Right lung (tissue), 2 donors: ENCODE measurements at regions not wholly inside any gene's neighbourhood (a gene's known extent, or its start where the extent isn't known, plus 50 kb on each side); places are given as distances from the start of the nearest gene placed in this dataset.
A peak's percentile ranks its signal among the peaks of the same experiment; 100 is the strongest.

Experiments used
- DNase-seq, 2 donors: peaks; one replicate each; pipeline ENCODE4 v3.0.0-alpha.2; 2013

DNA sequence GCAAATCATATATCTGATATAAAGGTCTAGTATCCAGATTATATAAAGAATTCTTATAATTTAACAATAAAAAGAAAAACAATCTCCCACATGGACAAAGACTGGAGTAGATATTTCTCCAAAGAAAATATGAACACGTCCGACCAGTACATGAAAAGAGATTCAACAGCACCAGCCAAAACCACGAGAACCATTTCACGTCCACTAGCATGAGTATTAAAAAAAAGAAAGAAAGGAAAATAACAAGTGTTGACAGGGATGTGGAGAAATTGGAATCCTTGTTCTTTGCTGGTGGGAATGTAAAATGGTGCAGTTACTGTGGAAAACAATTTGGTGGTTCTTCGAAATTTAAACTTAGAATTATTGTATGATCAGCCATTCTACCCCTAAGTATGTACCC lies 432.7 kb upstream of the TRIB2 start:
- no peak for DNase-seq

DNA sequence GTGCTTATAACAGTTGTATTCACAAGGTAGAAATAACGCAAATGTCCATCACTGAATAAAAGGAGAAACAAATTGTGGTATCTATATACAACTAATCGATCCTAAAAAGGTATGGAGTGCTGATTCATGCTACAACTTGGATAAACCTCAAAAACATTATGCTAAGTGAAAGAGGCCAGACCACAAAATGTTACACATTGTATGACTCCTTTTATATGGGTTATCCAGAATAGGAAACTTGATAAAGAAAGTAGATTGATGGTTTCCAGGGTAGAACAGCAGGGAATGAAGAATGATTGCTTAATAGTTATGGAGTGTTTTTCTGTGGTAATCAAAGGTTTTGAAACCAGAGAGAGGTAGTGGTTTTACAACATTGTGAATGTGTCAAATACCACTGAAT lies 432.2 kb upstream of the TRIB2 start:
- DNase-seq, result no peak

- DNase-seq, result no peak
Measured at GRCh38 chr2:12286347-12286746, 430.4 kb upstream of the TRIB2 start.

GRCh38 chr2:12287220-12287751 lies 429.4 kb upstream of the TRIB2 start:
- DNase-seq, result no peak

GRCh38 chr2:12288048-12288447 lies 428.7 kb upstream of the TRIB2 start:
- DNase-seq, result no peak

DNA sequence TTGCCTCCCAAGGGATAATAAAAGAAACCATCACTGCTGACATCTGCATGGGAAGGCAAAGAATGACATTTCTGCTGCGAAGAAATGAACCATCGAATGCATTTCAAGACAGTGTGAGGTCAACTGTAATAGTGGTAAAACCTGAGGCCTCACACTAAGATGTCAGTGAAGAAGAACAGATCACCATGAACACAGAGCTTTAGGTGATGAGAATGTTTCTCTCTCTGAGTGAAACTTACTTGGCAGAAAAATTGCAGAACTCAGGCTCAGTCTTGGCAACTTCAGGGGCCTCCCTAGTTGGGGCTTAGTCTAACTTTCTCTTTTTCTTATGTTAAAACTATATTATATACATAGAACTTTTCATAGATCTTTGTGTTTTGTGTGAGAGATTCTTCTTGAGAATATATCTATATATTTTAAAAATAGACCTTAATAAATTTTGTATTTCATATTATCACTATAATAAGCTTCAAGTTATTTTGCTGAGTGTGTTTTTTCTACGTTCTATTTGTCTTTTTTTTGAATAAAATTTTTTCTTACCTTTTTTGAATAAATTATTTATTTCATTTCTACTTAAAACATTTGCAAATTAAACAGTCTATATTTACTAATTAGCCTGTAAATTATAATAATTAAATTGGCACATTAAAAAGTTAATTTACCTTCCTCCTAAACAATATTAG lies 427.5 kb upstream of the TRIB2 start:
- DNase-seq, result no peak

DNA sequence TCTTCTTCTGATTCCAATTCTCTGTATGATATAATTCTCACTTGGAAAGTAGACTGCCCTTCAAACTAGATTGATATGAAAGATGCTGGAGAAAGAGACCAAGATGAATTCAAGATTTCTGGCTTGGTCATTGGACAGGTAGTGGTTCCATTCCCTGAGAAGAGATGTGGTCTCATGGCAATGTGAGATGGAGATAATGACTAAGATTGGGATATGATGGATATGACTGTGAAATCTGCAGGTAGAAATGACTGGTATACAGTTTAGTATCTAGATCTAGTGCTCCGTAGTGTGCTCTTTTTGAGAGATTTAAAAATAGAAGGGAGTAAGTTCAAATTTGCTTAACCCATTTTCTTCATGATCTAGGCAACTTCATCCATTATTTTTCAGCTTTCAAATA lies 425.4 kb upstream of the TRIB2 start:
- no peak for DNase-seq

DNA sequence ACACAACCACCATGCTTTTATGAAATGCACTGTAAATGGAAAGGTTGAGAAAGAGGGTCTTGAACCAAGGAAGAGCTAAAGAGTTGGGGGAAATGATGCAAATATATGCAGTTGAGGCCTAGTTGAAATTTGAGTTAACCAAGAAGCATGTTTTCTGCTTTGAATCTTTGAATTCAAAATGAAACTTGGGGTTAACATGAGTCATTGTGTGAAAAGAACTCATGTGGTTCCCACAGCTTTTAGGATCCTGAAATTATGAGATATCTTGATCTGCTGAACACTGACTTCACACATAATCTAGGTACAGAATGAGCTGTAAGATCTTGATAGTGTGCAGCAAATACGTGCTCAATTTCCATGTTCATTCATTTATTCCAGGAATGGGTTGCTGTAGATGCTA lies 422.9 kb upstream of the TRIB2 start:
- no peak for DNase-seq

GRCh38 chr2:12295856-12296519 lies 420.7 kb upstream of the TRIB2 start:
- DNase-seq, result no peak

GRCh38 chr2:12296915-12297314 lies 419.8 kb upstream of the TRIB2 start:
- DNase-seq, result no peak

GRCh38 chr2:12298352-12298751 lies 418.4 kb upstream of the TRIB2 start:
- no peak for DNase-seq

DNA sequence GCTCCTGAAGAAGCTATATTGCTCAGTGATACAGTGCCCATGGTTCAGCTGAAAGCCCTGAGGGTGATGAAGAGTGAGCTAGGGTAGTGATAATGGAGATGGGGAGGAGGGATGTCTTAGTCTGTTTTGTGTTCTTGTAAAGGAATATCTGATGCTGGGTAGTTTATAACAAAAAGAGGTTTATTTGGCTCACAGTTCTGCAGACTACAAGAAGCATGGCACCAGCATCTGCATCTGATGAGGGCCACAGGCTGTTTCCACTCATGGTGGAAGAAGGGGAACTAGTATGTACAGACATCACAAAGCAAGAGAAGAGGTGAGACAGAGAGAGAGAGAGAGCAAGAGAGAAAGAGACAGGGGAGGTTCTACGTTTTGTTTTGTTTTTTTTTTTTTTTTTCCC lies 417.3 kb upstream of the TRIB2 start:
- no peak for DNase-seq

GRCh38 chr2:12300019-12300602 lies 416.6 kb upstream of the TRIB2 start:
- DNase-seq, result no peak

DNA sequence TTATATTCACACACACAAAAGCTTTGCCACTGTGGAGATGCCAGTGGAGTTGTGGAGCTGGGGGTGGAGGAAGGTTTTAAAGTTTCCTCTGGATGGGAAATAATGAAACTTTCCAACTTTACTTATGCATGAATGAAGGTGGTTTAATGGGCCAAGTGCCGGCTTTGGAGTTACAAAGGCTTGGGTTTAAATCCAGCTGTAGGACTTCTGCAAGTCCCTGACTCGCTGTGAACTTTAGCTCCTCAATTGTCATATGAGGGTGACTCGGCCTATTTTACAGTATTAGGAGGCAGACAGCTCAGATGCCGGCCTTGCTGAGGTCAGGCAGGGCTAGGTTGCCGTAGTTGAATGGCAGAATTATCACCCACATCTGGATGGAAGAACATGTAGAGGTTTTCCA lies 415.8 kb upstream of the TRIB2 start:
- no peak for DNase-seq

GRCh38 chr2:12302140-12302539 lies 414.6 kb upstream of the TRIB2 start:
- DNase-seq, result no peak

DNA sequence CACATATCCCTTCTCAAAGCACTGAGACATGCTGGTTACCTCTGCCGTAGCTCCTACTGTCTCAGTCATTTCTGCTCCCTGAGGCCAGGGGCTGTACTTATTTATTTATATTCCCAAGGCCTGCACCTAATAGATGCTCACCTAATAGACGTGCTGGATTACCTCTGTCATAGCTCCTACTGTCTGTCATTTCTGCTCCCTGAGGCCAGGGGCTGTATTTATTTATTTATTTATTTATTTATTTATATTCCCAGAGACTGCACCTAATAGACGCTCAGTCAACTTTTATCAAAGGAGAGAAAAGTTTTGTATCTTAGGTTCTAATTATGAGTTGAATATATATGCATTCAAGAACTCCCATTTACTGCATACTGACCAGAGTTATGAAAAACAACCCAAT lies 414.0 kb upstream of the TRIB2 start:
- no peak for DNase-seq

DNA sequence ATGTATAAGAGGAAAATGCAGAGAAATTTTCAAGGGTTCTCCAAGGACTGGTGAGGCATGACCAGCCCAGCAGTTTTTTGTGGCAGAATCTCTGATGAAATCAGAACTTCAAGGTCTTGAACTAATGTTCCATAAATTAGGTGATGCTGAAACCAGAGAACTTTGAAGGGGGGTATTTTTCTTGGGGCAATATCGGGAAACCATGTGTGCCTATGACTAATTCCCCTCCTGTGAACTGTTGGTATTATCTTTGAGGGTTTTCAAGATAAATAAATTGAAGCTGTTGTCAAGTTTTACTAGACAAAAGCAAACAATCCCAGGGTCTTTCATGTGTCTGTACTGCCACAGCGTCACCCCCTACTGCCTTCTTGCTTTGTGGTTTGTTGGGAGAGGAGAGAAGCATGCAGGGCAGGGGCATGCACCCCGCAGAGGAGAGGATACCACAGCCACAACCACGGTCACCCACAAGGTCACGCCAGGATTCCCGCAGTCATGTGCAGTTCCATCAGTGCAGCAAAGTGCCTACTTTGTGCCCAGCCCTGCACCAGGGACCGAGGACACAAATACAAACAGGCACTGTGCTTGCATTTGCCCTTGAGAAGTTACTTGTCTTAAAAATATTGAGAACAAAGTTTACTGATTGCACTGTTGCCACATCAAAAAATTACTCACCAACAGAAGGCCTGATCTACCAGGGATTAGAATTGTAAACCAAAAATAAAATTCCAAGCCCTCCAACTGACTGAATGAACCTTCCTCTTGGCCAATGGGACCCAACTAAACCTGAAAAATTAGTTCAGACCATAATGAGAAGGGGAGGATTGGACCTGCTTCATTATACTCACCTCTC lies 413.3 kb upstream of the TRIB2 start:
- no peak for DNase-seq

- DNase-seq, result peak in 1 of 2 donors; percentile 51
Measured at GRCh38 chr2:12304564-12305171, 412.1 kb upstream of the TRIB2 start.

- DNase-seq, result no peak
Measured at GRCh38 chr2:12305931-12306330, 410.8 kb upstream of the TRIB2 start.

GRCh38 chr2:12310399-12310798 lies 406.3 kb upstream of the TRIB2 start:
- no peak for DNase-seq

DNA sequence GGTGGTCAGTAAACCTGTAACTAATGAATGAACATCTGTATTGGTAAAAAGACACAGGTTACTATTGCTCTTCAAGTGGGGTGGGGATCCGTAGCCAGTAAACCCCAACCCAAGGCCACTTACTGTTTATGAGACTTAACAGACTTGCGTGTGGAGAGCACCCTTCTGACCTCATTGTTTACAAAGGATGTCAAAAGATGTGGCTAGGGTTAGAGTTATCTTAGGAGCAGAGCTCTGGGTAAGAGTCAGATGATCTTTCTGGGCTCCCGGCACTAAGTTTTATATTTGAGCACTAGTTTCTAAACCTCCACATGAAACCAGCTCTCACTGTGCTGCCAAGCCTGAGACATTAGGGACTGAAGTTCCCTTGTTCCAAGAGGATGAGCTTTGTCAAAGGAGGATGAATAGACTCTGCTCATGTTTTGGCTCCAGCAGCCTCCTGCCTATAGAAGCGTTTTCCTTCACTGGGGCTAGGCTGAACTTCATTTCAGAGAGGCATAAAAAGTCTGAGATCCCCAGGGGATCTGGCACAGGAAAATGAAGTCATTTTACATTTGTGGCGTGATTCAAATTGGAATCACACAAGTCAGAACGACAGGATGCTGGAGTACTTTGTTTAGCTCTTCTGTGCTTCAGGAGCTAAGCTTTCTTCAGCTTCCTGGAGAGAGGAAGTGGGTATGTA lies 403.1 kb upstream of the TRIB2 start:
- no peak for DNase-seq
